ENCODE measurements at regions not wholly inside any gene's neighbourhood (a gene's known extent, or its start where the extent isn't known, plus 50 kb on each side); places are given as distances from the start of the nearest gene placed in this dataset.

DNA sequence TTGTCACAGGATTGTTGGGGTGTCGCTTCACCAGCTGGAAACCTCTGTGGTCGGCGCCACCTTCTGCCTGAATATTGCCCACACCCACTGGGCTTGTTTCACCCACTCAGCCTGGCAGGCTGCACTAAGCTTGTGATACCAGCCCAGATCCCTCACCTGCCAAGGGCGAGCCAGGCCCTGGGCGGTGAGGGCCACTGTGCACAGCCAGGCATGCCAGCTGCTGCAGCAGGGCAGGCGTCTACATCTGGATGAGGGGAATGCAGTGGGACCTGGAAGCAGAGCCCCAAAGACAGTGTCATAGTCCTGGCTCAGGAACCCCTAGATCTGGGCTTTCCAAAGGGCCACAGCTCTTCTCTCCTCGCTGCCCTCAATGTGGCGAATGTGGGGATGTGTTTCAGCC, 1307.5 kb downstream of the GRIK2 start:
- DNase-seq, result no peak

GRCh38 chr6:102686461-102686860, 1293.0 kb downstream of the GRIK2 start:
- no peak for DNase-seq

DNA sequence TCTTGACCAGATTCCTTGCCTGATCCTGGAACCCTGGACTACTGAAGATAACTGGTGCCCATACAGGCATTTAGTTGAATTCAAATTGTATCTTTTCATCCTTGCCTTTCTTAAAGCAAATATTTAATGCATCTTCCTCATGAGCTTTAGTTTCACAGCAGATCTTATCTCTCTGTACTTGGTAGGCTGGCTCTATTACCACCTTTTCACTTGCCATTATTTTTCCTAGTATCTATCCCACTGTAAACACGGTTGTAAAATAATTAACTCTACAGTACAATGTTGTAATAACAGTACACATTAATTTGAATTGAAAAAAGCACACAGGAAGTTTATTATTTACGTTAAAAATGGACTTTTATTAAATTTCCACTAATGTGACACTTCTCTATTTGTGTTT, 1286.9 kb downstream of the GRIK2 start:
- DNase-seq, result no peak

- DNase-seq, result no peak
These were observed 1286.4 kb downstream of the GRIK2 start for GRCh38 chr6:102679865-102680264.

DNA sequence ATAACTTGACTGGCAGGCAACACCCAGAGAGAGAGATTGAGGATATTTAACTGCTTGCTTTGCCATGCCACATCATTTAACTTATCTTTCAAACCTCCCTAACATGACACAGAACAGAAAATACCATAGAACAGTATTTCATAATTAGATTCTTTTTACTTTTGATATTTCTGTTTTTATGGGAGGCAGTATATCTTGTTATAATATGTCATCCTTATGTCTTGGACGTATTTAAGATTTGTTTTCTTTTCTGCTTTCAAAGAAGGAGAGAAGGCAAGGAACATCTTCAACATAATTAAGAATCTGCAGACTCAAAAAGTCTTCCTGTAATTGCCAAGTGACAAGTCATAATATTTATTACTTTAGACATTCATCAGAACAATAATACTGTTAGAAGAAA, 1283.7 kb downstream of the GRIK2 start:
- DNase-seq, result no peak

- DNase-seq, result no peak
These were observed 1277.2 kb downstream of the GRIK2 start for GRCh38 chr6:102670735-102671134.

- DNase-seq, result no peak
These were observed 1269.3 kb downstream of the GRIK2 start for GRCh38 chr6:102662851-102663250.

- DNase-seq, result no peak
These were observed 1266.8 kb downstream of the GRIK2 start for GRCh38 chr6:102660303-102660702.

GRCh38 chr6:102655823-102656222, 1262.3 kb downstream of the GRIK2 start:
- no peak for DNase-seq

GRCh38 chr6:102641426-102641825, 1247.9 kb downstream of the GRIK2 start:
- DNase-seq, result no peak

DNA sequence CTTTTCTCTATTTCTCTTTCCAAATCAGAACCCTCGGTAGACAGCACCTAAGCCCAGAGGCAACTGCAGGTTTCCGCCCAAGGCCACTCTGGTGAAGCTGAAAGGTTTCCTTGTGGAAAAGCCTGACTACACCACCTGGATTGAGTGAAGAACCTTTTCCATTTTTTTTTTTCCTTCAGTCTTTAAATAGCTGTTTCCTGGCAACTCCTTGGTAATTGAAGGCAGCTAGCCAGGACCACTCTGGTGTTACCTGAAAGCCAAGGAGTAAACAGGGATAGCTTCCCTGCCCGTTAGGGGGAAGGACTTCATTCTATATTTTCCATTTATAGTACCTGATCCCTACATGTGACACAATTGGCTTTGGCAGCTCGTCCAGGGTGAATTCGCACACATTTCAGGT, 1238.4 kb downstream of the GRIK2 start:
- no peak for DNase-seq

GRCh38 chr6:102623201-102623600, 1229.7 kb downstream of the GRIK2 start:
- DNase-seq, result no peak

DNA sequence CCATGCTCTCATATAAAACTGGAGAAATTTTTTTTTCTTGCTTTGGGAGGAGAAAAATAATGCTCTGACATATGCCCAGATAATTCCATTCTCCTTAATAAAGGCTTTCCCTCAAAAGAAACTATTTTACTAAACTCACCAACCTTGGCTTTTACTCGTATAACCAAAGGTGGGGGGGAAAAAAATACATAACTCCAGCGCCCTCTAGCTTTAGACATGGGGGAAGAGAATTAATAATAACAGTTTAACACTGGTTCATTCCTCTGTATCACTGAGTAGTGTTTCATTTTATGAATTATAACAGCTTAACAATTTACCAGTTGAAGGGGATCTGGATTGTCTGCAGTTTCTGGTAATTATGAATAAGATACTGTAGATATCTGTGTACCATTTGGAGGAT, 1226.1 kb downstream of the GRIK2 start:
- DNase-seq, result no peak

- no peak for DNase-seq
These were observed 1189.1 kb downstream of the GRIK2 start for GRCh38 chr6:102582569-102582968.

DNA sequence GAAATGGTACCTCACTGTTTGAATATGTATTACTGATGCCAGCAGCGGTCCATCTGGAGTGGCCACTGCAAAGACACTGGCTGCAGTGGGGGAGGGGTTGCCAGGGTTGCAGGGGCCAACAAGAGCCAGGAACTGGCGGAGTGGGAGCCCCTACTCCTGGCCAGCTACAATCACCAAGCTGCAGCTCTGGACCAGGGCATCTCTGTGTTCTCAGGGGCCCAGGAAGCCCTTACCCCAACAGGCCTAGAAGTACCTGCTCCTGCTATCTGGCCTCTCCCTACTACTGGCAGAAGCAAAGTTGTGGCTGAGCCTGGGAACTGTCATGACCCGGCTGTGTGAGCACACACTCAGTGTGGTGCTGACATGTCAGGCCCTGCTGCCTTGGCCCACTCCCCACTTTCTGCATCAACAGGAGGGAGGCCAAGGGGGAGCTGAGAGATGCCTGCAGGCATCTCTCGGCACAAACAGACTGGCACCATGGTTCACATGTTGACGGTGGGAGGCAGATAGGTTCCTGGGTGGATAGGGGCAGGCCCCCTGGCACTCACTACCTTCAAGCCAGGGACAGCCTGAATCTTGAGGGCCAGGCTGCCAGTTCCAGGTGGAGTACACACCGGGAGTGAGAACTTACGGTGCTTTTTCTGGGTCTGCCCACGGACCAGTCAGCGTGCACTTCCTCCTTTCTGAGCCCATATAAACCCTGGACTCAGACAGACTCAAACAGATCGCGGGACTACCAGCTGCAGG, 1188.0 kb downstream of the GRIK2 start:
- no peak for DNase-seq

GRCh38 chr6:102571236-102571908, 1177.9 kb downstream of the GRIK2 start:
- DNase-seq, result no peak

- DNase-seq, result no peak
These were observed 1169.2 kb downstream of the GRIK2 start for GRCh38 chr6:102562713-102563112.

DNA sequence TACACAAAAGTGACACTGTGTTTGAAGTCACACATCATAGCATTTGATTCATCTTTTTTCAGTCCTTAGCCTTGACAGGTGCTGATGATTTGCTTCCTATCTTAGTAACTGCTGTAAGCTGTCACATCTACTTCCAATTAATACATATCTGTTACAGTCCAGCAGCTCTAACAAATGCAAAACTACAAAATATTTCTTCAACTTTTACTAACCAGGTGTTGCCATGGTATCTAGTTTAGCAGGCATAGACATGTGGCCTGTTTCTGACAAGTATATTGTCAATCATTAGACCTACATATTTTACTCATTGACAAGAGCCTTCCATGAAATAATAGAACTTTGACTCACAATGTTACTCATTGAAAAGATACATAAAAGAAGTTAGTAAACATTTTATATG, 1159.7 kb downstream of the GRIK2 start:
- DNase-seq, result no peak

- DNase-seq, result no peak
These were observed 1155.8 kb downstream of the GRIK2 start for GRCh38 chr6:102549221-102549874.

GRCh38 chr6:102525336-102525735, 1131.8 kb downstream of the GRIK2 start:
- no peak for DNase-seq

DNA sequence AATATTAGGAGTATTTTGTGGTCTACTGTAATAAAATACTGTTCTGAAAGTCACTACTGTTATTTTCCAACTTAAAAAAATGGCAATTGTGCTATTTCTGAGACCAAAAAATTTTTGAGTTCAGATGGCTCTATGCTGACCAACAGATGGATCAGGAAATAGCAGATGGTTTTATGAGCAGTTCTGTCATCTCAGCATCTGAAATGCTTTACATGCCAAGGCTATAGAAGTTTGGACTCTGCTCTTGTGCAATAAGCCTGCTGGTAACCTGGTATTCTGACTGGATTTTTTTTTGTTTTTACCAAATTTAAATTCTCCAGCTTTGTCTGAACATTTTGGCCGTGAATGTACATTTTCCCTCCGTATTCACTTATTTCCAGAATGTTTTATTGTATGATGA, 1127.5 kb downstream of the GRIK2 start:
- no peak for DNase-seq

- no peak for DNase-seq
These were observed 1124.0 kb downstream of the GRIK2 start for GRCh38 chr6:102517506-102517905.

- DNase-seq, result no peak
These were observed 1108.1 kb downstream of the GRIK2 start for GRCh38 chr6:102501615-102502014.

DNA sequence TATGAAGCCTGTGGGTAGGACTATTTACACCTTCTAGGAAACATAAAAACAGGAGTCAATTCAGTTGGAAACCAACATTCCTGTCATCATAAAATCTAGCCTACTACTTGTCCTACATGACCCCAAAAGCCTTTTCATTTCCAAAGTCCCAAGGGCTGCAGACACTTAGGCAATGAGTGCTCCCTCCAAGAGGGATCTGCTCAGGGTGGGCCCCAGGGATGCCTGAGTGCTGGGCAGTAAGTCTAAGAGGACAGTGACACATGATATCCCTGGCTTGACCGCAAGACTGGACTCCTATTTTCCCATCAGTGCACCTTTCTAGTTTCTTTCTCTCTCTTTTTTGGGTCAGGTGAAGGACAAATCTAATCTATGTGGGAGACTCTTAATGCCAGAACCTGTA, 1101.3 kb downstream of the GRIK2 start:
- no peak for DNase-seq

All from left hindlimb (tissue), 1 donor.